Middle frontal gyrus (tissue), 1 donor: ENCODE measurements at regions not wholly inside any gene's neighbourhood (a gene's known extent, or its start where the extent isn't known, plus 50 kb on each side); places are given as distances from the start of the nearest gene placed in this dataset.

Experiments used
- DNase-seq: peaks from one replicate; pipeline ENCODE4 v3.0.0-alpha.2; 2015; ENCODE audit warnings: low spot score; ENCODE audit errors: extremely low spot score

- no peak for DNase-seq
Measured at GRCh38 chr3:144364737-144365136, 393.1 kb downstream of the DIPK2A start.

GRCh38 chr3:144369129-144369879 is 397.7 kb downstream of the DIPK2A start:
- DNase-seq, result no peak

- no peak for DNase-seq
Measured at GRCh38 chr3:144375088-144375487, 403.5 kb downstream of the DIPK2A start.

GRCh38 chr3:144380849-144381248 is 409.2 kb downstream of the DIPK2A start:
- no peak for DNase-seq

GRCh38 chr3:144381607-144382006 is 410.0 kb downstream of the DIPK2A start:
- no peak for DNase-seq

- no peak for DNase-seq
Measured at GRCh38 chr3:144384241-144384979, 412.8 kb downstream of the DIPK2A start.

GRCh38 chr3:144390786-144391185 is 419.2 kb downstream of the DIPK2A start:
- DNase-seq, result no peak

- no peak for DNase-seq
Measured at GRCh38 chr3:144391236-144391635, 419.6 kb downstream of the DIPK2A start.

GRCh38 chr3:144394032-144394431 is 422.4 kb downstream of the DIPK2A start:
- no peak for DNase-seq

GRCh38 chr3:144402430-144402829 is 430.8 kb downstream of the DIPK2A start:
- DNase-seq, result no peak

GRCh38 chr3:144403040-144403457 is 431.4 kb downstream of the DIPK2A start:
- DNase-seq, result no peak

- DNase-seq, result no peak
Measured at GRCh38 chr3:144407335-144407734, 435.7 kb downstream of the DIPK2A start.

- DNase-seq, result no peak
Measured at GRCh38 chr3:144409319-144409718, 437.7 kb downstream of the DIPK2A start.

GRCh38 chr3:144413068-144413467 is 441.4 kb downstream of the DIPK2A start:
- no peak for DNase-seq

- no peak for DNase-seq
Measured at GRCh38 chr3:144415492-144415891, 443.9 kb downstream of the DIPK2A start.

- DNase-seq, result no peak
Measured at GRCh38 chr3:144424606-144425005, 453.0 kb downstream of the DIPK2A start.

GRCh38 chr3:144426366-144426765 is 454.7 kb downstream of the DIPK2A start:
- DNase-seq, result no peak

GRCh38 chr3:144426967-144427366 is 455.3 kb downstream of the DIPK2A start:
- DNase-seq, result no peak

GRCh38 chr3:144429719-144430121 is 458.1 kb downstream of the DIPK2A start:
- no peak for DNase-seq

- no peak for DNase-seq
Measured at GRCh38 chr3:144431134-144431533, 459.5 kb downstream of the DIPK2A start.

- no peak for DNase-seq
Measured at GRCh38 chr3:144433006-144433405, 461.4 kb downstream of the DIPK2A start.

GRCh38 chr3:144437989-144438388 is 466.4 kb downstream of the DIPK2A start:
- DNase-seq, result no peak

GRCh38 chr3:144444061-144444460 is 472.4 kb downstream of the DIPK2A start:
- no peak for DNase-seq
